Stimulated activated naive CD8-positive, alpha-beta T cell treated with anti-CD3 and anti-CD28 coated beads, Interleukin-15, Interleukin-2, amounts not matched to agents 100 ng/mL and 50 ng/mL, for 24 hours (primary cell): ENCODE measurements at regions not wholly inside any gene's neighbourhood (a gene's known extent, or its start where the extent isn't known, plus 50 kb on each side); places are given as distances from the start of the nearest gene placed in this dataset.

Experiments used
- H3K27ac Mint-ChIP-seq: one replicate; pipeline ENCODE4 v1.8.0; 2021; ENCODE audit warnings: mild to moderate bottlenecking, mixed read lengths
- H3K27me3 Mint-ChIP-seq: one replicate; pipeline ENCODE4 v1.8.0; 2021; ENCODE audit warnings: mixed read lengths
- H3K36me3 Mint-ChIP-seq: one replicate; pipeline ENCODE4 v1.8.0; 2021; ENCODE audit warnings: low read depth, mixed read lengths
- H3K4me1 Mint-ChIP-seq: one replicate; pipeline ENCODE4 v1.8.0; 2021; ENCODE audit warnings: low read depth, mixed read lengths
- H3K4me3 Mint-ChIP-seq: one replicate; pipeline ENCODE4 v1.8.0; 2021; ENCODE audit warnings: mild to moderate bottlenecking, mixed read lengths
- H3K9me3 Mint-ChIP-seq: one replicate; pipeline ENCODE4 v1.8.0; 2021; ENCODE audit warnings: mixed read lengths

DNA sequence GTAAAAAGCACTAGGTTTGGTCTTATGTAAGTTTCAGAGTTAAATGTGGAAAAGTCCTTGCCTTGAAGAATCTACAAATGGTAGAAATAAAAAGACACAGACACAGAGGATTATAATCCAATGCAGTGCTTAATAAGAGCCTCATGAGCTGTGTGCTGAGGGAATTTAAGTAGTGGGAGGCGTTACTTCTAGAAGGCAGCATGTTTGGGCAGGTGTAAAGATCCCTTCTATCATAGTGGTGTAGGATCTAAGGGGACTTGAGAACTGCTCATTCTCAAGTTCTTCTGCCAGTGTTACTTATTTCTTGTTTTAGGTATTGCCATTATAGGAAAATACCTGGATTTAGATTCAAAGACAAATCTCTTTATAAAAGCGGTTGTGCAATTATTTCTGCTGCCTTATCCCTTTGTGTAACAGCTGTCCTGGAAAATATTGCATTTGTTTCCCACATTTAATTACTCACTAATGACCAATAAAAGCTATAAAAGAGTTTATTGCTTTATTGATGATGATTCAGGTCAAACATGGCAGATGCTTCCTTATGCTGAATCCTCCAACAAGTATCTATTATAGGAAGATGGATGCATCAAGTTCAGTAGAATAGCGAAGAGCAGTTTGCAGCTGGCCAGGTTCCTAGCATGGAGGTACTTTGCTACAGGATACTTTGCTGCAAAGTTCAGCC lies 132.5 kb upstream of the IVNS1ABP start:
- H3K36me3 Mint-ChIP-seq, result no peaks in the 10 kb centered on the region
- H3K4me1 Mint-ChIP-seq, result no peaks in the 10 kb centered on the region
- H3K27me3 Mint-ChIP-seq, result no peaks in the 10 kb centered on the region
- no peak overlapping the region for H3K27ac Mint-ChIP-seq
- H3K4me3 Mint-ChIP-seq, result no peak overlapping the region
- peaks cover 4% of the 10 kb centered on the region for H3K9me3 Mint-ChIP-seq

DNA sequence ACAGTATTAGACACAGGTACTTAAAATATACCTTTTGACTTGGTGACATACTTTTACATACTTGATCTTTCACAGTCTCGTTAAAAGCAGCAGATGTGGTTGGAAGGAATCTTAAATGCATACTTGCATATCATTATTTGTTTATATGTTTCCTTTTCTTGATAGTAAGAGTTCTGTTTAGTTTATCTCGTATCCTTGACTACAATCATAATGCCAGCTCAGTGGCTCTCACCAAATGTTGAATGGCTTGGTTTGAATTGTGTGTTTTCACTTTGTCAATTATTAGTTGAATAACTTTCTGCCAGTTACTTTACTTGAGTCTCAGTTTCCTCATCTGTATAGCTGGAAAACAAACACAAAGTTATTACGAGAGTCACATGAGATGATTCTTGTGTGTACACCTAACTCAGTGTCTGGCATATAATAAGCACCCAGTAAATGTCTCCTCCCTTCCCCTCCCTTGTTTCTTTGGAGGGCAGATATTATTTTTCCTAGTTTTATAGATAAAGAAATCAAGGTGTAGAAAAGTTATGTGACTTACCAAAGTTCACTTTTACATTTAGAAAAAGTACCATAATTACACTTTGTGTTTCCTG lies 131.6 kb upstream of the IVNS1ABP start:
- H3K27me3 Mint-ChIP-seq, result no peaks in the 10 kb centered on the region
- H3K4me3 Mint-ChIP-seq, result no peak overlapping the region
- no peaks in the 10 kb centered on the region for H3K36me3 Mint-ChIP-seq
- no peaks in the 10 kb centered on the region for H3K4me1 Mint-ChIP-seq
- H3K9me3 Mint-ChIP-seq, result peaks cover 4% of the 10 kb centered on the region
- no peak overlapping the region for H3K27ac Mint-ChIP-seq

DNA sequence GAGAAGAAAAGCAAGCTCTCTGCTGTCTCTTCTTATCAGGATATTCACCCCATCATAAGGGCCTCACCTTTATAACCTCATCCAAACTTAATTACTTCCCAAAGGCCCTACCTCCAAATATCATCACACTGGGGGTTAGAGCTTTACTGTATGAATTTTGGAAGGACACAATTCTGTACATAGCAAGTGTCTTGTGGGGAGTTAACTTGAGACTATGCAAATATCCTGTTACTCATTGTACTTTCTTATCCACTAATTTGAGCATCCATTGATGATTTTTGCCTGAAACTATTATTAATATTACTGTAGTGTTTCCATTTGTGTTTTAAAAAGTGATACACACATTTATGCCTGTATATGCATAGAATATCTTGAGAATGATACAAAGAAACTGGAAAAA lies 129.1 kb upstream of the IVNS1ABP start:
- no peaks in the 10 kb centered on the region for H3K27me3 Mint-ChIP-seq
- H3K27ac Mint-ChIP-seq, result no peak overlapping the region
- H3K9me3 Mint-ChIP-seq, result peaks cover 4% of the 10 kb centered on the region
- H3K4me1 Mint-ChIP-seq, result peaks cover 6% of the 10 kb centered on the region
- H3K36me3 Mint-ChIP-seq, result no peaks in the 10 kb centered on the region
- no peak overlapping the region for H3K4me3 Mint-ChIP-seq

DNA sequence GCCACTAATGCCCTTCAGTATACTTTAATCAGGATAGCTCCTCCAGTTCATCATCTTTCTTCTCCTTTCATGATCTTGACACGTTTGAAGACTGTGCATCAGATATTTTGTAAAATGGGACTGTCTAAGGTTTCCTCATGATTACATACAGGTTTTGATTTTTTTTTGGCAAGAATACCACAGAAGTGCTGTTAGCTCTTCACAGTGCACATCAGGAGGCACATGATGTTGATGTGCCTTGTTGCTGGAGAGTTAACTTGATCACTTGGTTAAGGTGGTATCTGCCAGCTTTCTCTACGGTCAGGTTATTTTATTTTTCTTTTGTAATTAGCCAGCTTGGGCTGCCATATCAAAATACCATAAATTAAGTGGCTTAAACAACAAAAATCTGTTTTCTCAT lies 128.6 kb upstream of the IVNS1ABP start:
- Mint-ChIP-seq H3K27ac (no peak overlapping the region), H3K4me3 (no peak overlapping the region), H3K4me1 (peaks cover 11% of the 10 kb centered on the region), H3K27me3 (no peaks in the 10 kb centered on the region), H3K36me3 (no peaks in the 10 kb centered on the region), H3K9me3 (peaks cover 4% of the 10 kb centered on the region)

DNA sequence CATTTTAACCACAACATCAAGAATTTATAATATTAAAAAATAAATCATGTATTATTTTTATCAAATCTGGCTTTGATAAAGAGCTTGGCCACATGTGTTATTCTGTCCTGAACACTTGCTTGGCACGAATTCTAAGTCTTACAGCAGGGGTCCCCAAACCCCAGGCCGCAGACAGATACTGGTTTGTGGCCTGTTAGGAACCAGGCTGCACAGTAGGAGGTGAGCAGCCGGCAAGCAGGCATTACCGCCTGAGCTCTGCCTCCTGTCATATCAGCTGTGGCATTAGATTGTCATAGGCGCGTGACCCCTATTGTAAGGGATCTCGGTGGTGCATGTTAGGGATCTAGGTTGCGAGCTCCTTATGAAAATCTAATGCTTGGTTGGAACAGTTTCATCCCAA lies 127.6 kb upstream of the IVNS1ABP start:
- H3K36me3 Mint-ChIP-seq, result no peaks in the 10 kb centered on the region
- no peak overlapping the region for H3K4me3 Mint-ChIP-seq
- H3K27me3 Mint-ChIP-seq, result no peaks in the 10 kb centered on the region
- H3K27ac Mint-ChIP-seq, result no peak overlapping the region
- no peaks in the 10 kb centered on the region for H3K9me3 Mint-ChIP-seq
- peaks cover 11% of the 10 kb centered on the region for H3K4me1 Mint-ChIP-seq

DNA sequence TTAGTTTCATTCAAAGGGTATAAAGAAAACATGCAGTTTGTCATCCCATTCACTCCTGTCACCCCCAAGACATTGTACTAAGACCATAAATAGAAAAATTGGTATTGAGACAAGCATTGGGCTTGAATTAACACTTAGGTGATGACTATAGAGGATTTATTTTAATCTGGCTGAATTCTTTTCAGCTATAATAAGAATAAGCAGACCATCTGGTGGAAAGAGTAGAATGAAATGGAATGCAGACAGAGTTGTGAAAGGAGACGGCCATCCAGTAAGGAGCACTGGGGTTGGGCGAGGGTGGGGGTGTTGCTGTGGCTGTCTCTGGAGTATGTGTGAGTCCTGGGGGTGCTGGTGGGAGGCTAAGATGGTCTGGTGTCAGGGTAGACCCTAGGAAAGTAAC lies 125.0 kb upstream of the IVNS1ABP start:
- no peaks in the 10 kb centered on the region for H3K9me3 Mint-ChIP-seq
- H3K4me3 Mint-ChIP-seq, result no peak overlapping the region
- H3K27me3 Mint-ChIP-seq, result no peaks in the 10 kb centered on the region
- peak overlapping the region; percentile 47 for H3K27ac Mint-ChIP-seq
- H3K4me1 Mint-ChIP-seq, result peaks cover 11% of the 10 kb centered on the region
- H3K36me3 Mint-ChIP-seq, result no peaks in the 10 kb centered on the region

DNA sequence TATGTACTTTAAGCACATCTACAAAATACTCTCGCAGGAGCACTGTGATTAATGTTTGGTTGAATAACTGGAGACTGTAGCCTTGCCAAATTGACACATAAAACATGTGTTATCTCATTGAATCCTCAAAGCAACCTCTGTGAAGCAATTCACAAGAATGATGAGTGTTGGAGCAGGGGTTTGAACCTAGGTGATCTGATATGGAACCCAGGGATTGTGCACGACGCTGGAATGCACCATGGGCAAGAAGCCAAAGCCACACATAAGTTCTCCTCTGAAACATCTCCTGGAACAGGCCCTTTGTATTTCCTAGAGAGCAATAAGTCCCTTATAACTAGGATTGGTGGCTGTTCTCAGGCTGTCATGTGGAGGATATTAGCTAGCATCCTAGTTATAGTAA lies 124.6 kb upstream of the IVNS1ABP start:
- peaks cover 11% of the 10 kb centered on the region for H3K4me1 Mint-ChIP-seq
- no peak overlapping the region for H3K4me3 Mint-ChIP-seq
- H3K9me3 Mint-ChIP-seq, result no peaks in the 10 kb centered on the region
- H3K27ac Mint-ChIP-seq, result peak overlapping the region; percentile 47
- H3K27me3 Mint-ChIP-seq, result no peaks in the 10 kb centered on the region
- H3K36me3 Mint-ChIP-seq, result no peaks in the 10 kb centered on the region

DNA sequence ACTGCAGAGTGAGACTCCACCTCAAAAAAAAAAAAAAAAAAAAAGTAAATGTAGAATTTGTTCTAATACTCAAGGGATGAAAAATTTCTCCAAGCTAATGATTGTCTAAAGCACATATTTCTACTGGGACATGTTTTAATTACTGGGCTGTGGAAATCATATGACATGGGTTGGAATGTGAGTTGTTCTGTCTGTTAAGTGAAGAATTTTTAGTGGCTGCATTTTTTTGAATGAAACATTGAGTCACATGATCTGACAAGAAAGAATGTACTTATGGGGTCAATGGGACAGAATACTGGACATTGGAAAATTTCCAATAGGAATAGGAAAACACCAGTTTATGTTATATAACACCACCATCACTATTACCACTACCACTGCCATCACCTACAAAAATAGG lies 123.8 kb upstream of the IVNS1ABP start:
- H3K36me3 Mint-ChIP-seq, result no peaks in the 10 kb centered on the region
- no peak overlapping the region for H3K4me3 Mint-ChIP-seq
- H3K4me1 Mint-ChIP-seq, result peaks cover 11% of the 10 kb centered on the region
- H3K27ac Mint-ChIP-seq, result no peak overlapping the region
- H3K27me3 Mint-ChIP-seq, result no peaks in the 10 kb centered on the region
- no peaks in the 10 kb centered on the region for H3K9me3 Mint-ChIP-seq

DNA sequence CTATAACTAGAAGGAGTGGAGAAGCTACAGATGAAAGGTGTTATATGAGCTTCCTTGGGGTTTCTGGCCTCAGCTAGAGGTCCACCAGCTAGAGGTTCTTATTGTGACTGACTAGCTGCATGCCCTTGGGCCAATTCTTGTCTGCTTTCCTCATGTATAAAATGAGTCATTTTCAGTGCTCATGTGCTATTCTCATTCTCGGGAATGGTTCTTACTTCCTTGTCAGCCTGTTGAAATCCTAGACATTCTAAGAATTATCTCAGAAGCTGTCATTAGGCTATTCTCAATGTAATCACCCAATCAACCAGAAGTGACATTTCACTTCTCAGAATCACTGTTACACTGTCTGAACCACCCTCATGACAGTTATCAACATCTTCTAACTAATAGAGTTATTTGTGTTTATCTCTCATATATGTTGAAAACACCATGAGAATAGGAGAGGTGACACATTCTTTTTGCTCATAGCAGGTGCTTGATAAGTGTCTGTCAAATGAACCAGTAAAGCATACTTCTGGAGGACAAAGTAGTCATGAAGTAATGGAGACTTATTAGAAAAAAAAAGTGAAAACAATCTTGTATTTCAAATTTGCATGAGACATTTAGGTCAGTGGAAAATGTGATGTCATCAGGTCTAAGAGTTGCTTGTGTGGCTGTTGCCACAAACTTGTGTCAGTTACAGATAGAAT lies 122.8 kb upstream of the IVNS1ABP start:
- peaks cover 11% of the 10 kb centered on the region for H3K4me1 Mint-ChIP-seq
- no peak overlapping the region for H3K27ac Mint-ChIP-seq
- no peaks in the 10 kb centered on the region for H3K9me3 Mint-ChIP-seq
- H3K4me3 Mint-ChIP-seq, result no peak overlapping the region
- H3K27me3 Mint-ChIP-seq, result no peaks in the 10 kb centered on the region
- no peaks in the 10 kb centered on the region for H3K36me3 Mint-ChIP-seq

DNA sequence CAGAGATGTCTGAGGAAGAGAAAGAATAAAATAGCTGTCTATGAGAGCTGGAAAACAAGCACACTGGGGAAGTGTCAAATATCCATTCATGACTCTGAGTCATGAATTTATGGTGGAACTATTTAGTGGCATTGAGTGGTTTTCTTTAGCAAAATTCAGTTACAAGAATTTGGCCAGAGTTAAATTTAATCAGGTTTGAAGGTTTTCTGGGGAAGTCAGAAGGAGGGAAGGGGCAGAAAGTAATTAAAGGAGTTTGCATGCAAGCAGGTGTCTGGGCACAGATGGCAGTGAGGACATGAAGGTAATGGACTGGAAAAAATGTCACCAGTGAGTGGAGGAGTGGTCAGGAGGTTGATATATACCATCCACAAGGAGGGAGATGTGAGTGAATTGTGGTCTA lies 121.9 kb upstream of the IVNS1ABP start:
- Mint-ChIP-seq H3K4me3 (no peak overlapping the region), H3K27ac (no peak overlapping the region)

DNA sequence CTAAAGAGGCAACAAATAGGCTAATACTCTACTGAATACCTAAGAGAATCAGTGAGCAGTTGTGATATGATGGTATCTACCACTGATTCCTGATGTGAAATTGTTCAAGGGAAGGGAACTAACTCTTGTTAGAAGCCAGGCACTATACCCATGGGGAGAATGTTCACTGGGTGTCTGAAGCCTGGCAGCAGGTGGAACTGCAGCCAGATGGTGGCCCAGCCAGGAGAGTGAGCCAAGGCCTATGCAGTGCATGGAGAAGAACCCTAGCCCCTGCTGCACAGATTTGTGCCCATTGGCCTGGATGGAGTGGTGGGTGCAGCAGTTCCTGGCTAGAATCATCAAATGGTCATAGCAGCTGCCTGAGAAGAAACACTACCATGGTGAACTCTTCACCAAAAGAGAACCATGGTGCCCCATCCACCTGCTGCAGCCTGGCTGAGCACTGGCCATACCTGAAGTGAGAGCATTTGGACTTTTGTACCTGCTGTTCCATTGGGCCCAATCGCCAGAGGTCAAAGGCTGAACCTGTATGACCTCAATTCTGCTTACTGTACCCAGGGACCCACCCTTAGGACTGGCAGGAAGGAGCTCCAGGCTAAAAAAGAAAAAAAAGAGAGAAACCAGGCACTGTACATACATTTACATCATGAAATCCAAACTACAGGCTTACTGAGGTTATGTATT lies 118.8 kb upstream of the IVNS1ABP start:
- Mint-ChIP-seq H3K36me3 (no peaks in the 10 kb centered on the region), H3K27ac (no peak overlapping the region), H3K4me1 (peaks cover 9% of the 10 kb centered on the region), H3K9me3 (no peaks in the 10 kb centered on the region), H3K27me3 (no peaks in the 10 kb centered on the region), H3K4me3 (no peak overlapping the region)

More for the DNA sequence above, 121.9 kb upstream of the IVNS1ABP start:
- Mint-ChIP-seq H3K27me3 (no peaks in the 10 kb centered on the region), H3K9me3 (no peaks in the 10 kb centered on the region), H3K4me1 (peaks cover 11% of the 10 kb centered on the region), H3K36me3 (no peaks in the 10 kb centered on the region)

DNA sequence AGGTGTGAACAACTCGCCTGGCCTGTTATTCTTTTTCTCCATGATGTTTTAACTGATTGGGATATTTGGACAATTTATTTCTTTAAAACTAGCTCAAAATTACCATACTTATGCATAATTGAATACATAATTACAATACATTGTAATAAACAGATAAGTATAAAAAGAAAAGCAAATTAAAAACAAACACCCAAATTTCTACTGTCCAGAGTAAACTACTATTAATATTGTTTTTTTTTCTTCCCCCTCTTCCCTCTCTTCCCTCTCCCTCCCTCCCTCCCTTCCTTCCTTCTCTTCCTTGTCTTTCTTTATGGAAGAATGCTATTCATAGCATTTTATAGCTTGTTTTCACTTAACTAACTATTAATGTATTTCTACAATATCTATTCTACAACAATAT lies 117.7 kb upstream of the IVNS1ABP start:
- Mint-ChIP-seq H3K36me3 (no peaks in the 10 kb centered on the region), H3K27me3 (no peaks in the 10 kb centered on the region), H3K9me3 (no peaks in the 10 kb centered on the region), H3K4me1 (peaks cover 7% of the 10 kb centered on the region), H3K4me3 (no peak overlapping the region), H3K27ac (no peak overlapping the region)

DNA sequence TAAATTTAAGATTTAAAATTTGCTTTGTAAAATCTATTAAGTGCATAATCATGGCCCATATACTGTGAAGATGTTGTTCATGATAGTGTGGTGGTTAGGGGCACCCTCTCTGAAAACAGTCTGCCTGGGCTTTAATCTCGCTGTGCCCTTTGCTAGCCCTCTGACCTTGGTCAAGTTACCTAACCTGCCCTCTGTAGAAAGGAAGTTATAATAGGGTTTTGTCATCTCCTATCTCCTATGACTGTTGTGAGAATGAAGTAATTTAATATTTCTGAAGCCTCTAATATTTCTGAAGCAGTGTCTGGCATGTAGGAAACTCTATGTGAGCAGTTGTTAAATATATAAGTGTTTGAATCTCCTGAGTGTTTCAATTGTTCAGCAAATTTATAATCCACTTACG lies 116.6 kb upstream of the IVNS1ABP start:
- Mint-ChIP-seq H3K4me3 (no peak overlapping the region), H3K27ac (no peak overlapping the region), H3K9me3 (no peaks in the 10 kb centered on the region), H3K36me3 (no peaks in the 10 kb centered on the region), H3K4me1 (peaks cover 7% of the 10 kb centered on the region), H3K27me3 (no peaks in the 10 kb centered on the region)

DNA sequence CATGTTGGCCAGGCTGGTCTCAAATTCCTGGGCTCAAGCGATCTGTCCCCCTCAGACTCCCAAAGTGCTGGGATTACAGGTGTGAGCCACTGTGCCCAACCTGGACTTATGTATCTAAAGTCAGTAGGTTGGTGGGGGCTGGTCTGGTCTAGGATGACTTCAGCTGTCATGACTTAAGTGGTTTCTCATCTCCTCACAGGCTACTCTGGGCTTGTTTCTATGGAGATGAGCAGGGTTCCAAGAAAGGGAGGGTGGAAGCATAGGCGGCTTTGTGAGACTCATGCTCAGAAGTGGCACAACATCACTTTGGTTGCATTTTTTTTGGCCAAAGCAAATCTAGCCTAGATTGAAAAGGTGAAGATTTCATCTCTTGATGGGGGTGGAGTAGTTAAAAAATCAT lies 115.9 kb upstream of the IVNS1ABP start:
- H3K4me3 Mint-ChIP-seq, result no peak overlapping the region
- no peak overlapping the region for H3K27ac Mint-ChIP-seq
- H3K36me3 Mint-ChIP-seq, result no peaks in the 10 kb centered on the region
- peaks cover 7% of the 10 kb centered on the region for H3K4me1 Mint-ChIP-seq
- no peaks in the 10 kb centered on the region for H3K27me3 Mint-ChIP-seq
- H3K9me3 Mint-ChIP-seq, result no peaks in the 10 kb centered on the region

DNA sequence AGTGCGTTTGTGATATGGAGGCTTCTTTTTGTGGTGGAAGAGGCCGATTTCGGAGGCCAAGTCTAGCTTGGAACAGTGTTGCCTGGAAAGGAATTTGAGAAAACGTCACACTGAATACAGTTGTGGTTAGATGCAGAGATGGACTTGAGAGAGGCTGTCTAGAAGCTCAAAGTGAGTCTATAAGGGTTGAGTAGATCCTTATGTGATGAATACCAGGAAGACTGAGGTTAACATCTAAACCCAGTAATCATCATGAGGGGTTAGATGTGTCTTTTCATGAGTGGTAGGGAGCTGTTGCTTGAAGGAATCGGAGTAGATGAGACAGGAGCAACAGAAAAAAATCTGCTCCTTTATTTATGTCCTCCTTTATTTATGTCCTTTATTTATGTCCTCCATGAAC lies 114.6 kb upstream of the IVNS1ABP start:
- H3K27ac Mint-ChIP-seq, result no peak overlapping the region
- no peaks in the 10 kb centered on the region for H3K36me3 Mint-ChIP-seq
- H3K9me3 Mint-ChIP-seq, result no peaks in the 10 kb centered on the region
- no peaks in the 10 kb centered on the region for H3K27me3 Mint-ChIP-seq
- H3K4me3 Mint-ChIP-seq, result no peak overlapping the region
- peaks cover 8% of the 10 kb centered on the region for H3K4me1 Mint-ChIP-seq
